ENCODE measurements at regions not wholly inside any gene's neighbourhood (a gene's known extent, or its start where the extent isn't known, plus 50 kb on each side); places are given as distances from the start of the nearest gene placed in this dataset.
A peak's percentile ranks its signal among the peaks of the same experiment; 100 is the strongest.

- no peak for DNase-seq (ENCODE audit: extremely low spot score)
- CTCF ChIA-PET = no interaction called here
- POLR2A ChIA-PET = no interaction called here
- TF ChIP-seq SP1 (IDR thresholded peaks at IDR 0.05) (no peak), HDGF (IDR thresholded peaks at IDR 0.05; ENCODE audit: borderline replicate concordance) (no peak), FOXA1 (IDR thresholded peaks at IDR 0.05) (no peak), SUZ12 (IDR thresholded peaks at IDR 0.05) (no peak), TARDBP (IDR thresholded peaks at IDR 0.05) (no peak), BHLHE40 (IDR thresholded peaks at IDR 0.05; ENCODE audit: borderline replicate concordance) (no peak), PKNOX1 (IDR thresholded peaks at IDR 0.05) (no peak), CTBP1 (IDR thresholded peaks at IDR 0.05; ENCODE audit: borderline replicate concordance) (no peak), ELF4 (IDR thresholded peaks at IDR 0.05) (no peak), FOXK2 (IDR thresholded peaks at IDR 0.05) (no peak), L3MBTL2 (conservative IDR thresholded peaks at IDR 0.05) (no peak)
These were observed 406.2 kb downstream of the ANKRD50 start for GRCh38 chr4:124306352-124306751.

- ChIA-PET POLR2A (no interaction called here), CTCF (interaction anchor here (0.6 kb wide), 1 partner anchor 396 kb away, joined by 4 read pairs; no protein-coding TSS in a partner anchor)
- TF ChIP-seq PKNOX1 (IDR thresholded peaks at IDR 0.05) (no peak), CTBP1 (IDR thresholded peaks at IDR 0.05; ENCODE audit: borderline replicate concordance) (no peak), LEF1 (IDR thresholded peaks at IDR 0.05; ENCODE audit: borderline replicate concordance) (no peak)
- no peak for DNase-seq (ENCODE audit: extremely low spot score)
These were observed 405.4 kb downstream of the ANKRD50 start for GRCh38 chr4:124307143-124307542.

- DNase-seq (ENCODE audit: extremely low spot score) = no peak
- POLR2A ChIA-PET = no interaction called here
- CTCF ChIA-PET = no interaction called here
- TF ChIP-seq CTBP1 (IDR thresholded peaks at IDR 0.05; ENCODE audit: borderline replicate concordance) = no peak
- TF ChIP-seq FOXM1 (IDR thresholded peaks at IDR 0.05; ENCODE audit: borderline replicate concordance) = no peak
- TF ChIP-seq SUZ12 (IDR thresholded peaks at IDR 0.05) = no peak
- TF ChIP-seq HDGF (IDR thresholded peaks at IDR 0.05; ENCODE audit: borderline replicate concordance) = no peak
- no peak for TF ChIP-seq NFRKB (IDR thresholded peaks at IDR 0.05)
- TF ChIP-seq FOXK2 (IDR thresholded peaks at IDR 0.05) = no peak
- TF ChIP-seq L3MBTL2 (conservative IDR thresholded peaks at IDR 0.05) = no peak
- TF ChIP-seq SP1 (IDR thresholded peaks at IDR 0.05) = no peak
- no peak for TF ChIP-seq ELF4 (IDR thresholded peaks at IDR 0.05)
- TF ChIP-seq PKNOX1 (IDR thresholded peaks at IDR 0.05) = no peak
- TF ChIP-seq ARNT (IDR thresholded peaks at IDR 0.05) = no peak
- TF ChIP-seq ZNF384 (IDR thresholded peaks at IDR 0.05) = no peak
These were observed 394.2 kb downstream of the ANKRD50 start for GRCh38 chr4:124318292-124318691.

- POLR2A ChIA-PET = no interaction called here
- no peak for TF ChIP-seq ARNT (IDR thresholded peaks at IDR 0.05)
- no peak for TF ChIP-seq SUZ12 (IDR thresholded peaks at IDR 0.05)
- no peak for TF ChIP-seq L3MBTL2 (conservative IDR thresholded peaks at IDR 0.05)
- TF ChIP-seq ZNF384 (IDR thresholded peaks at IDR 0.05) = no peak
- TF ChIP-seq TARDBP (IDR thresholded peaks at IDR 0.05) = no peak
- TF ChIP-seq HDGF (IDR thresholded peaks at IDR 0.05; ENCODE audit: borderline replicate concordance) = no peak
- no peak for TF ChIP-seq SP1 (IDR thresholded peaks at IDR 0.05)
- no peak for TF ChIP-seq FOXA1 (IDR thresholded peaks at IDR 0.05)
- no peak for TF ChIP-seq PKNOX1 (IDR thresholded peaks at IDR 0.05)
- DNase-seq (ENCODE audit: extremely low spot score) = no peak
- CTCF ChIA-PET = no interaction called here
These were observed 391.2 kb downstream of the ANKRD50 start for GRCh38 chr4:124321364-124321763.

- TF ChIP-seq PKNOX1 (IDR thresholded peaks at IDR 0.05) (no peak), ARNT (IDR thresholded peaks at IDR 0.05) (no peak), FOXA1 (IDR thresholded peaks at IDR 0.05) (no peak), LEF1 (IDR thresholded peaks at IDR 0.05; ENCODE audit: borderline replicate concordance) (no peak), CTBP1 (IDR thresholded peaks at IDR 0.05; ENCODE audit: borderline replicate concordance) (no peak), BHLHE40 (IDR thresholded peaks at IDR 0.05; ENCODE audit: borderline replicate concordance) (no peak), L3MBTL2 (conservative IDR thresholded peaks at IDR 0.05) (no peak), TARDBP (IDR thresholded peaks at IDR 0.05) (no peak), HDGF (IDR thresholded peaks at IDR 0.05; ENCODE audit: borderline replicate concordance) (no peak), FOXK2 (IDR thresholded peaks at IDR 0.05) (no peak), SUZ12 (IDR thresholded peaks at IDR 0.05) (no peak), ZNF384 (IDR thresholded peaks at IDR 0.05) (no peak), ELF4 (IDR thresholded peaks at IDR 0.05) (no peak), SP1 (IDR thresholded peaks at IDR 0.05) (no peak)
- POLR2A ChIA-PET = interaction anchor here (0.5 kb wide), 1 partner anchor 928 kb away, joined by 3 read pairs; no protein-coding TSS in a partner anchor
- peak; percentile 22 for DNase-seq (ENCODE audit: extremely low spot score)
- CTCF ChIA-PET = no interaction called here
These were observed 390.1 kb downstream of the ANKRD50 start for GRCh38 chr4:124322234-124323065.
